AG04450 (cell line): ENCODE measurements at regions not wholly inside any gene's neighbourhood (a gene's known extent, or its start where the extent isn't known, plus 50 kb on each side); places are given as distances from the start of the nearest gene placed in this dataset. TPM values are rescaled to one million over a fixed set of nuclear protein-coding genes. Genes with fewer than 3 reads are reported as not detected.

Experiments used
- CTCF ChIA-PET: fragments of 300-600, 350-600 bp; formaldehyde crosslinking; extraction: SDS; loops from one replicate; lab custom pipeline; 2022; ENCODE audit warnings: antibody characterized with exemption, inconsistent platforms; lab: Charles Lee
- POLR2A ChIA-PET: fragments of 350-600 bp; formaldehyde crosslinking; extraction: SDS; loops from one replicate; lab custom pipeline; 2021; ENCODE audit warnings: antibody characterized with exemption, inconsistent platforms; lab: Yijun Ruan, JAX
- DNase-seq: peaks from one replicate; pipeline ENCODE4 v3.0.0-alpha.2; 2011; ENCODE audit warnings: low read depth, low spot score
- H3K27ac ChIP-seq: one replicate; pipeline ENCODE4 v1.5.1; 2012; ENCODE audit warnings: low read depth, low read length, control low read depth
- H3K27me3 ChIP-seq: one replicate; pipeline ENCODE4 v1.6.0; 2012; ENCODE audit warnings: low read length; ENCODE audit not compliant: control insufficient read depth, insufficient read depth
- H3K4me3 ChIP-seq: 2 replicates; pipeline ENCODE4 v1.5.1; 2011; ENCODE audit warnings: mild to moderate bottlenecking, low read depth, low read length, control low read depth
- H3K9me3 ChIP-seq: 2 replicates; pipeline ENCODE4 v1.5.1; 2012; ENCODE audit warnings: low read length; ENCODE audit not compliant: control insufficient read depth, insufficient read depth
- small RNA-seq: library from RNA; depleted of rRNA; stranded (forward); fragments of <200 nt; gene quantifications from one replicate; pipeline ENCODE3, GENCODE V24; 2012; ENCODE audit warnings: low read depth; ENCODE audit not compliant: insufficient read length
- TF ChIP-seq, protein P1 (sequence below): IDR thresholded peaks from 2 replicates; pipeline ENCODE4 v1.5.1; 2011; ENCODE audit warnings: low read depth, low read length, control low read depth, inconsistent platforms

DNA sequence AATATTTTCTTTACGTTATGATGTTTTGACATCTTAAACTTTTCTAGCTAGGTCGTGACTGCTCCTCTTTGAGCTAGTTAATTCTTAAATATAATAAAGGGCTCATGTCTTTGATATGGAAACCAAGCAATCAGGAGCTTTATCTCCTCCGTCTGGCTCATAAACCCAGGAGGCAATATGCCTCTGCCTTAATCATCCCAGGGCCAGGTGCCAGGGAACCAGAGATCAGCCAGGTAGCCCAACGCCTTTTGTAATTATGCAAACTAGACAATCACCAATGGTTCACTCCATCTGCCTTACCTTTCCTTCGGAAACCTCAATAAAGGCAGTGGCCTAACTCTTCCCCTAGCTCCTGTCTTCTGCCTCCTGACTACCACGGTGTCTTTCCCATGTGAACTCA lies 213.7 kb downstream of the KCNJ3 start:
- ChIA-PET POLR2A (no interaction called here), CTCF (no interaction called here)
- TF ChIP-seq, protein P1, sequence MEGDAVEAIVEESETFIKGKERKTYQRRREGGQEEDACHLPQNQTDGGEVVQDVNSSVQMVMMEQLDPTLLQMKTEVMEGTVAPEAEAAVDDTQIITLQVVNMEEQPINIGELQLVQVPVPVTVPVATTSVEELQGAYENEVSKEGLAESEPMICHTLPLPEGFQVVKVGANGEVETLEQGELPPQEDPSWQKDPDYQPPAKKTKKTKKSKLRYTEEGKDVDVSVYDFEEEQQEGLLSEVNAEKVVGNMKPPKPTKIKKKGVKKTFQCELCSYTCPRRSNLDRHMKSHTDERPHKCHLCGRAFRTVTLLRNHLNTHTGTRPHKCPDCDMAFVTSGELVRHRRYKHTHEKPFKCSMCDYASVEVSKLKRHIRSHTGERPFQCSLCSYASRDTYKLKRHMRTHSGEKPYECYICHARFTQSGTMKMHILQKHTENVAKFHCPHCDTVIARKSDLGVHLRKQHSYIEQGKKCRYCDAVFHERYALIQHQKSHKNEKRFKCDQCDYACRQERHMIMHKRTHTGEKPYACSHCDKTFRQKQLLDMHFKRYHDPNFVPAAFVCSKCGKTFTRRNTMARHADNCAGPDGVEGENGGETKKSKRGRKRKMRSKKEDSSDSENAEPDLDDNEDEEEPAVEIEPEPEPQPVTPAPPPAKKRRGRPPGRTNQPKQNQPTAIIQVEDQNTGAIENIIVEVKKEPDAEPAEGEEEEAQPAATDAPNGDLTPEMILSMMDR: no peak
- Histone ChIP-seq H3K4me3 (no peak overlapping the region), H3K9me3 (peaks cover 22% of the 10 kb centered on the region), H3K27ac (no peak overlapping the region), H3K27me3 (no peaks in the 10 kb centered on the region)
- DNase-seq: no peak

GRCh38 chr2:154911729-154912128 lies 213.2 kb downstream of the KCNJ3 start:
- DNase-seq: no peak
- Histone ChIP-seq H3K4me3 (no peak overlapping the region), H3K27ac (no peak overlapping the region), H3K27me3 (no peaks in the 10 kb centered on the region), H3K9me3 (peaks cover 19% of the 10 kb centered on the region)
- POLR2A ChIA-PET: no interaction called here
- TF ChIP-seq, protein P1: no peak
- CTCF ChIA-PET: no interaction called here

DNA sequence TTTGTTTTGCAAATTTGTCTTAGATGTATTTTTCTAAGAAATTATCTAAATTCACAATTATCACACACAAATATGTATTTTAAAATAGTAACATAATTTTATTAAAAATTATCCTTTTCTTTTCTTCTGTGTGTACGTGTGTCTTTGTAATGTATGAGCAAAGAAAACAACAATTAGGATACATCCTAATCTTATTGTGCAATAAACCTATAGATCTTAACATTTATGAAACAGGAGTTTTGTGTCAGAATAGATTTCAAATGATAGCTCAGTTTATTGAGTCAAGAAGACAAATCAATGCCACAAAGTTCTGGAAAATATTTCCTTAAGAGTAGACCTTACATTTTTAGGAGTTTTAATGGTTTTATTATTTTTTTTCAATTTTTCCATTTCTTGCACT lies 212.2 kb downstream of the KCNJ3 start:
- peaks cover 19% of the 10 kb centered on the region for H3K9me3 ChIP-seq
- no peak overlapping the region for H3K4me3 ChIP-seq
- TF ChIP-seq, protein P1: no peak
- no peak for DNase-seq
- ChIA-PET CTCF (no interaction called here), POLR2A (no interaction called here)
- no peaks in the 10 kb centered on the region for H3K27me3 ChIP-seq
- no peak overlapping the region for H3K27ac ChIP-seq

GRCh38 chr2:154908327-154908726 lies 209.8 kb downstream of the KCNJ3 start:
- POLR2A ChIA-PET: no interaction called here

More at GRCh38 chr2:154908327-154908726, 209.8 kb downstream of the KCNJ3 start:
- CTCF ChIA-PET: no interaction called here
- H3K4me3 ChIP-seq: no peak overlapping the region
- peaks cover 28% of the 10 kb centered on the region for H3K9me3 ChIP-seq
- DNase-seq: no peak
- no peak overlapping the region for H3K27ac ChIP-seq
- TF ChIP-seq, protein P1: no peak
- no peaks in the 10 kb centered on the region for H3K27me3 ChIP-seq

Small RNAs in the stretch of these regions (small RNA-seq; reads per million reads assigned to genes)
- gene MTCO1P45: not detected
- not detected for gene RNU6-1001P
- gene RNU6-546P: not detected
